ENCODE measurements at regions not wholly inside any gene's neighbourhood (a gene's known extent, or its start where the extent isn't known, plus 50 kb on each side); places are given as distances from the start of the nearest gene placed in this dataset.

GRCh38 chr19:27884376-27884775 is 1328.6 kb downstream of the UQCRFS1 start:
- TF ChIP-seq CTCF (conservative IDR thresholded peaks at IDR 0.05; ENCODE audit: low read depth, low read length): no peak
- DNase-seq (ENCODE audit: low read depth): no peak
- no peak overlapping the region for H3K4me3 ChIP-seq (ENCODE audit: low read depth, low read length)

GRCh38 chr19:27881213-27881612 is 1331.7 kb downstream of the UQCRFS1 start:
- DNase-seq (ENCODE audit: low read depth): no peak
- no peak for TF ChIP-seq CTCF (conservative IDR thresholded peaks at IDR 0.05; ENCODE audit: low read depth, low read length)
- H3K4me3 ChIP-seq (ENCODE audit: low read depth, low read length): no peak overlapping the region

GRCh38 chr19:27876976-27877512 is 1335.9 kb downstream of the UQCRFS1 start:
- DNase-seq (ENCODE audit: low read depth): no peak
- TF ChIP-seq CTCF (conservative IDR thresholded peaks at IDR 0.05; ENCODE audit: low read depth, low read length): no peak
- H3K4me3 ChIP-seq (ENCODE audit: low read depth, low read length): no peak overlapping the region

- no peak overlapping the region for H3K4me3 ChIP-seq (ENCODE audit: low read depth, low read length)
- DNase-seq (ENCODE audit: low read depth): no peak
- TF ChIP-seq CTCF (conservative IDR thresholded peaks at IDR 0.05; ENCODE audit: low read depth, low read length): no peak
These were observed 1336.5 kb downstream of the UQCRFS1 start for GRCh38 chr19:27876489-27876888.

GRCh38 chr19:27872370-27872769 is 1340.6 kb downstream of the UQCRFS1 start:
- TF ChIP-seq CTCF (conservative IDR thresholded peaks at IDR 0.05; ENCODE audit: low read depth, low read length): no peak

GRCh38 chr19:27870293-27870692 is 1342.7 kb downstream of the UQCRFS1 start:
- H3K4me3 ChIP-seq (ENCODE audit: low read depth, low read length): no peak overlapping the region
- TF ChIP-seq CTCF (conservative IDR thresholded peaks at IDR 0.05; ENCODE audit: low read depth, low read length): no peak
- DNase-seq (ENCODE audit: low read depth): no peak

More at GRCh38 chr19:27872370-27872769, 1340.6 kb downstream of the UQCRFS1 start:
- H3K4me3 ChIP-seq (ENCODE audit: low read depth, low read length): no peak overlapping the region
- DNase-seq (ENCODE audit: low read depth): no peak

GRCh38 chr19:27868007-27868406 is 1344.9 kb downstream of the UQCRFS1 start:
- H3K4me3 ChIP-seq (ENCODE audit: low read depth, low read length): no peak overlapping the region
- DNase-seq (ENCODE audit: low read depth): no peak
- no peak for TF ChIP-seq CTCF (conservative IDR thresholded peaks at IDR 0.05; ENCODE audit: low read depth, low read length)

All from choroid plexus epithelial cell (primary cell).